HG02678 (cell line): ENCODE measurements at regions not wholly inside any gene's neighbourhood (a gene's known extent, or its start where the extent isn't known, plus 50 kb on each side); places are given as distances from the start of the nearest gene placed in this dataset.

Source experiments
- ATAC-seq: cut with Tn5 transposase; IDR thresholded peaks from one replicate; pipeline ENCODE4 v1.9.1; 2021; ENCODE audit warnings: mild to moderate bottlenecking, moderate library complexity; ENCODE audit not compliant: unreplicated experiment

DNA sequence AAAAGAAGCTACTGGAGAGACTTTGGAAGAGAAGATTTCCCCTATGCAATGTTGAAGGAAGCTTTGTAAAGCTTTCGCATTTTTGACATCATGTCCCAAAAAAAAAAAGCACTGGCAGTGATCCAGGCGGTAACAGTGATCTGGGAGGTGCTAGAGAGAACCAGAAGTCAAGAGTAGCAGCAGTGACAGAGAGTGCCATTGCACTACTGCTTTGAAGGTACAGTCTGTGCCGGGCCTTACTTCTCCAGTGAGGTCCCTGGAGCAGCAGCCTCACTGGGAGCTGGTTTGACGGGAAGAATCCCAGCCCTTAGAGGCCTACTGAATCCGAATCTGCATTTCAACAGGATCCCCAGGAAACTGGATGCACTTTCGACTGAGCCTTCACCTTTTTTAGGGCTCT, 50.9 kb upstream of the ATL2 start:
- ATAC-seq = no peak

DNA sequence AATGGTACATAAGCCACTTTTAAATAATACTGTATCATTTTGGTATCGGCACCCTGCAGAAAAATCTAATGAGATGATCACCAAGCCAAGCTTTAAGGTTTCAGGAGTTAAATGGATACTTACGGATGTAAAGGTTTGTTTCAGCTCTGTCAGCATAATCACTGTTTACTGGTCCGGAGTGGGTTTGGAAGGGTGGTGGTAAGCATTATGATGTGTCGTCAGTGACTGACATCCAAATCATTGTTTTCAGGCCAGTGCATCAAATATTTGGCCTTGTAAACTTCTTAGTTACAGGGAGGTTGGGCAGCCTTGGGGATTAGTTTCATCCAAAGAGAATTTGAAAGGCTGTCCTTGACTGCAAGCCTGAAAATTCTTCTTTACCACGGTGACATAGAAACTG, 50.0 kb upstream of the ATL2 start:
- no peak for ATAC-seq
